GM10248 (cell line): ENCODE measurements at regions not wholly inside any gene's neighbourhood (a gene's known extent, or its start where the extent isn't known, plus 50 kb on each side); places are given as distances from the start of the nearest gene placed in this dataset.

Experiments used
- CTCF ChIA-PET: fragments of 300-600 bp; sonication (Branson Sonifier 250); formaldehyde crosslinking; extraction: SDS; loops from one replicate; lab custom pipeline; 2021; ENCODE audit warnings: antibody characterized with exemption; lab: Yijun Ruan, JAX
- POLR2A ChIA-PET: fragments of 350-650 bp; sonication (Branson Sonifier 250); formaldehyde crosslinking; extraction: SDS; loops from one replicate; lab custom pipeline; 2020; ENCODE audit warnings: antibody characterized with exemption; lab: Yijun Ruan, JAX
- DNase-seq: peaks from one replicate; pipeline ENCODE4 v3.0.0; 2012; ENCODE audit errors: extremely low spot score
- CTCF ChIP-seq: IDR thresholded peaks from 2 replicates; pipeline ENCODE4 v1.5.1; 2012; ENCODE audit warnings: mild to moderate bottlenecking, low read depth; ENCODE audit errors: extremely low read depth, missing control alignments, control extremely low read depth

- ChIA-PET POLR2A (no interaction called here), CTCF (no interaction called here)
- TF ChIP-seq CTCF = no peak
- DNase-seq = no peak
These were observed 276.2 kb upstream of the TBC1D5 start for GRCh38 chr3:18018491-18019160.

- no peak for TF ChIP-seq CTCF
- POLR2A ChIA-PET = no interaction called here
- DNase-seq = no peak
- CTCF ChIA-PET = no interaction called here
These were observed 273.9 kb upstream of the TBC1D5 start for GRCh38 chr3:18016366-18016765.

DNA sequence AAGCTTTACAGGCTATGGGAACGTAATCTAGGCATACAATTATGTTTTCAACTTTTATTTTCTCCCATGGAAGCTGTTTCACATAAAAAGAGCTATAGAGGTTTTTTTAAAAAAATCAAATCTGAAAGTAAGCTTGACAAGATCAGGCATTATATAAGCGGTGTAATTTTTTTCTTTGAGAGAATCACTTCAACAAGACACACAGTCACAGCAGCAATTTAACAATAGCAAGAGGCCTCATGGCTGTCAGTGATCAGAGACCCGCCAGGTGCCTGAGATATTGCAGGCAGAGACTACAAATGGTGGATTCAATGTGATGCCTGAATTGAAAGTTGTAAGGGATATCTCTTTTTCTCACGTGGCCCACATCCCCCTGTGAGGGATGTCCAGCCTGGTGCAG lies 270.5 kb upstream of the TBC1D5 start:
- no peak for DNase-seq
- ChIA-PET CTCF (interaction anchor here (1.1 kb wide), 1 partner anchor 10 kb away, joined by 3 read pairs; no protein-coding TSS in a partner anchor), POLR2A (no interaction called here)
- no peak for TF ChIP-seq CTCF

DNA sequence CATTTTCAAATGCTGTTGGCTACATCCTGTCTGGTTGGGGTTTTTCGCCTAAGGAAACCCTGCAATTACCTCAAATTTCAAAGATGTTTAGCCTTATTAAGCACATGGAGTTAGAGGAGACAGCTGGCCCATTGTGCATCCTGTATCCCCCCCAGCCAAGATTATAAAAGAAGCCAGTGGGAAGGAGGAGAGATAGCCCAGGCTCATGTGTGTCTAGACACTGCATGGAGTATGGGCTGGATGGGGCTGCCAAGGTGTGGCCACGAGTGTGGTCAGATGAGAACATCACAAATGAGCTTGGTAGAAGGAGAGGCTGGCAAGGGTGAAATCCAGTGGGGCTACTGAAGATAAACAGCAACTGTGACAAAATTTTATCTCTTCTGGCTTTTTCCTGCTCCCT lies 270.0 kb upstream of the TBC1D5 start:
- no peak for DNase-seq
- ChIA-PET POLR2A (no interaction called here), CTCF (no interaction called here)
- TF ChIP-seq CTCF = no peak

DNA sequence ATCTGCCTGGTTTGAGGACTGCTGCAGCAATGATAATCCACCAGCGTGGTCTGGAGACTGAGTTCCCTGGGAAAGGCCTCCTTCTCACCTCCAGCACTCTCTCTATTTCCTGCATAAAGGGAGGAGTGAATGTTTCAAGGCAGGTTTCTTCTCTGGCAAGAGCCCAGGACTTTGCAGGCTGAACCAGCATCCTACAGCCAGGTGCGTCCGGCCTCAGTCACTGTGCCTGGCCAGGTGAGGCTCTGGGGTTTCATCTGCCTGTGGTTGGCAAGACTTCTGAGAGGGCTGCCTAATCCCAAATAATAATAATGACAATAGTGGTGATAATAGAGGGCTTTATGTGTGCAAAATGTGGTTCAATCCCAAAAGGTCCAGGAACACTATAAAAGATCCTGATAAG lies 269.0 kb upstream of the TBC1D5 start:
- ChIA-PET POLR2A (no interaction called here), CTCF (interaction anchor here (3.7 kb wide), 1 partner anchor 22 kb away, joined by 11 read pairs; no protein-coding TSS in a partner anchor)
- DNase-seq = no peak
- TF ChIP-seq CTCF = no peak

DNA sequence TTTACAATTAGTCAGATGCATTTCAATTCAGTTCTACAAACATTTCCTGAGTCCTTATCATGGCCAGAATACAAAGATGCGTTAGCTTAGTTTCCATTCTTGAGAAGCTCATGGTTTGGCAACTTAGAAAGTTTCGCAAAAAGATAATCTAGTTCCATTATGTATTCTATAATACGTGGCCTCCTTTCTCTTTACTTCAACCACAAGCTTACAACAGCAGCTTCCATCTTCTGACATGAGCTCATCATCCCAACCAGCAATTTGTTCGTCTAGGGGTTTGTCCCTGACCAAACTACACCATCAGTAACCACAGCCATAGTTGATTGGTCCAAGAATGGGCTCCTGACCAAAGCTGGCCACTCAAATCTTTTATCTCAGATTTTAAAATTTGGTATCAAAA lies 267.6 kb upstream of the TBC1D5 start:
- no peak for TF ChIP-seq CTCF
- no peak for DNase-seq
- POLR2A ChIA-PET = no interaction called here
- CTCF ChIA-PET = interaction anchor here (0.9 to 3.7 kb wide), 6 partner anchors 17 to 109 kb away, joined by 3 to 11 read pairs (median 4); no protein-coding TSS in a partner anchor
